SK-N-SH treated with all-trans-retinoic acid at 6 μM for 48 hours (cell line): ENCODE measurements at regions not wholly inside any gene's neighbourhood (a gene's known extent, or its start where the extent isn't known, plus 50 kb on each side); places are given as distances from the start of the nearest gene placed in this dataset.

ENCODE experiments used
- ATAC-seq: fragments of 200-7000 bp; cut with Tn5 transposase; 3 replicates; pipeline ENCODE4 v1.9.1; 2020; ENCODE audit warnings: mild to moderate bottlenecking, moderate library complexity
- ARNTL ChIP-seq: fragments of 450-650 bp; formaldehyde crosslinking; IDR thresholded peaks from 2 replicates; pipeline ENCODE4 v1.5.0; 2020; ENCODE audit warnings: low read depth, mild to moderate bottlenecking, moderate library complexity, borderline replicate concordance
- BACH2 ChIP-seq: fragments of 250-450 bp; sonication (Bioruptor Pico); IDR thresholded peaks from 2 replicates; pipeline ENCODE4 v1.9.0; 2021; ENCODE audit warnings: mild to moderate bottlenecking, borderline replicate concordance
- CSDC2 ChIP-seq: fragments of 250-450 bp; sonication (Bioruptor Pico); IDR thresholded peaks from 2 replicates; pipeline ENCODE4 v1.5.0; 2020; ENCODE audit warnings: mild to moderate bottlenecking, moderate library complexity
- ESRRG ChIP-seq: fragments of 250-450 bp; sonication (Bioruptor Pico); IDR thresholded peaks from 2 replicates; pipeline ENCODE4 v1.6.1; 2021; ENCODE audit warnings: mild to moderate bottlenecking
- GLIS3 ChIP-seq: fragments of 250-450 bp; sonication (Bioruptor Pico); IDR thresholded peaks from 2 replicates; pipeline ENCODE4 v1.5.0; 2020; ENCODE audit warnings: mild to moderate bottlenecking, moderate library complexity
- ISL1 ChIP-seq: fragments of 250-450 bp; sonication (Bioruptor Pico); IDR thresholded peaks from 2 replicates; pipeline ENCODE4 v2.1.2; 2022; ENCODE audit warnings: mild to moderate bottlenecking, moderate library complexity
- OSR1 ChIP-seq: fragments of 250-450 bp; sonication (Bioruptor Pico); IDR thresholded peaks from 2 replicates; pipeline ENCODE4 v1.8.0; 2022; ENCODE audit warnings: moderate library complexity, mild to moderate bottlenecking, inconsistent platforms
- PPARA ChIP-seq: fragments of 250-450 bp; sonication (Bioruptor Pico); IDR thresholded peaks from 2 replicates; pipeline ENCODE4 v1.5.0; 2020; ENCODE audit warnings: mild to moderate bottlenecking, borderline replicate concordance
- RARB ChIP-seq: fragments of 250-450 bp; sonication (Bioruptor Pico); IDR thresholded peaks from 2 replicates; pipeline ENCODE4 v1.8.0; 2021; ENCODE audit warnings: mild to moderate bottlenecking, moderate library complexity
- SNAI2 ChIP-seq: fragments of 250-450 bp; sonication (Bioruptor Pico); IDR thresholded peaks from 2 replicates; pipeline ENCODE4 v1.5.0; 2020; ENCODE audit warnings: mild to moderate bottlenecking, moderate library complexity
- TCF4 ChIP-seq: fragments of 250-450 bp; sonication (Bioruptor Pico); IDR thresholded peaks from 2 replicates; pipeline ENCODE4 v1.8.0; 2021; ENCODE audit warnings: mild to moderate bottlenecking, moderate library complexity, borderline replicate concordance
- TOX ChIP-seq: fragments of 250-450 bp; sonication (Bioruptor Pico); IDR thresholded peaks from 2 replicates; pipeline ENCODE4 v1.8.0; 2021; ENCODE audit warnings: mild to moderate bottlenecking, moderate library complexity, borderline replicate concordance
- ZFP3 ChIP-seq: fragments of 250-450 bp; sonication (Bioruptor Pico); IDR thresholded peaks from 2 replicates; pipeline ENCODE4 v1.5.0; 2020; ENCODE audit warnings: mild to moderate bottlenecking, moderate library complexity
- ZFP30 ChIP-seq: fragments of 450-650 bp; formaldehyde crosslinking; IDR thresholded peaks from 2 replicates; pipeline ENCODE4 v1.5.0; 2022; ENCODE audit warnings: mild to moderate bottlenecking, moderate library complexity
- ZNF565 ChIP-seq: fragments of 450-650 bp; formaldehyde crosslinking; conservative IDR thresholded peaks from 2 replicates; pipeline ENCODE4 v1.5.0; 2020; ENCODE audit warnings: low read depth, mild to moderate bottlenecking, moderate library complexity
- ZNF70 ChIP-seq: fragments of 450-650 bp; formaldehyde crosslinking; IDR thresholded peaks from 2 replicates; pipeline ENCODE4 v1.5.0; 2020; ENCODE audit warnings: mild to moderate bottlenecking, moderate library complexity
- ZNF8 ChIP-seq: fragments of 450-650 bp; formaldehyde crosslinking; IDR thresholded peaks from 2 replicates; pipeline ENCODE4 v1.5.0; 2020; ENCODE audit warnings: mild to moderate bottlenecking, moderate library complexity
- TF ChIP-seq, protein P1 (sequence below): fragments of 250-450 bp; sonication (Bioruptor Pico); IDR thresholded peaks from 2 replicates; pipeline ENCODE4 v1.5.1; 2021; ENCODE audit warnings: mild to moderate bottlenecking, moderate library complexity
- TF ChIP-seq, protein P2 (sequence below): fragments of 250-450 bp; sonication (Bioruptor Pico); IDR thresholded peaks from 2 replicates; pipeline ENCODE4 v1.8.0; 2020; ENCODE audit warnings: mild to moderate bottlenecking, moderate library complexity, borderline replicate concordance
- TF ChIP-seq, protein P3 (sequence below): fragments of 250-450 bp; sonication (Bioruptor Pico); IDR thresholded peaks from 2 replicates; pipeline ENCODE4 v1.5.1; 2020; ENCODE audit warnings: low read depth, mild to moderate bottlenecking, moderate library complexity
- TF ChIP-seq, protein P4 (sequence below): fragments of 250-450 bp; sonication (Bioruptor Pico); IDR thresholded peaks from 2 replicates; pipeline ENCODE4 v1.8.0; 2021; ENCODE audit warnings: low read depth, mild to moderate bottlenecking, moderate library complexity, borderline replicate concordance

DNA sequence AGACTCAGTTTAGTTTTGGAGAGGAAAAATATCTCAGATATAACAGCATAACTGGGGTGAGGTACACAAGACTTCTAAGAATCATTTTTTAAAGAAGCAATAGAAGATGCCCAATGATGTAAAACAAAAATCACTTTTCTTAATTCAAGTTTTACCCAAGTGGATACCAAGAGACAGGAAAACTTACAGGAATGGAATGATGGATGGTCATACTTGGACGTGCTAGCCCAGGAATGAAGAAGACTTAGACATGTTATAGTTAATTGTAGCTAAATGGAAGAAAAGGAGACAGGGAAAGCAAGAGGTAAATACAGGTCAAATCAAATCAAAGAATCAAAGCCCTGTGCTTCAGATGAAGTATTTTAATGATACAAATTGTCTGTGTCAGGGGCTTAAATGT is 312.7 kb upstream of the KCNJ16 start:
- TF ChIP-seq ZFP30 (CRISPR knock-in tag): no peak
- TF ChIP-seq ZFP3 (CRISPR knock-in tag): no peak
- TF ChIP-seq, protein P1, sequence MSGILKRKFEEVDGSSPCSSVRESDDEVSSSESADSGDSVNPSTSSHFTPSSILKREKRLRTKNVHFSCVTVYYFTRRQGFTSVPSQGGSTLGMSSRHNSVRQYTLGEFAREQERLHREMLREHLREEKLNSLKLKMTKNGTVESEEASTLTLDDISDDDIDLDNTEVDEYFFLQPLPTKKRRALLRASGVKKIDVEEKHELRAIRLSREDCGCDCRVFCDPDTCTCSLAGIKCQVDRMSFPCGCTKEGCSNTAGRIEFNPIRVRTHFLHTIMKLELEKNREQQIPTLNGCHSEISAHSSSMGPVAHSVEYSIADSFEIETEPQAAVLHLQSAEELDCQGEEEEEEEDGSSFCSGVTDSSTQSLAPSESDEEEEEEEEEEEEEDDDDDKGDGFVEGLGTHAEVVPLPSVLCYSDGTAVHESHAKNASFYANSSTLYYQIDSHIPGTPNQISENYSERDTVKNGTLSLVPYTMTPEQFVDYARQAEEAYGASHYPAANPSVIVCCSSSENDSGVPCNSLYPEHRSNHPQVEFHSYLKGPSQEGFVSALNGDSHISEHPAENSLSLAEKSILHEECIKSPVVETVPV (CRISPR knock-in tag): no peak
- TF ChIP-seq, protein P2, sequence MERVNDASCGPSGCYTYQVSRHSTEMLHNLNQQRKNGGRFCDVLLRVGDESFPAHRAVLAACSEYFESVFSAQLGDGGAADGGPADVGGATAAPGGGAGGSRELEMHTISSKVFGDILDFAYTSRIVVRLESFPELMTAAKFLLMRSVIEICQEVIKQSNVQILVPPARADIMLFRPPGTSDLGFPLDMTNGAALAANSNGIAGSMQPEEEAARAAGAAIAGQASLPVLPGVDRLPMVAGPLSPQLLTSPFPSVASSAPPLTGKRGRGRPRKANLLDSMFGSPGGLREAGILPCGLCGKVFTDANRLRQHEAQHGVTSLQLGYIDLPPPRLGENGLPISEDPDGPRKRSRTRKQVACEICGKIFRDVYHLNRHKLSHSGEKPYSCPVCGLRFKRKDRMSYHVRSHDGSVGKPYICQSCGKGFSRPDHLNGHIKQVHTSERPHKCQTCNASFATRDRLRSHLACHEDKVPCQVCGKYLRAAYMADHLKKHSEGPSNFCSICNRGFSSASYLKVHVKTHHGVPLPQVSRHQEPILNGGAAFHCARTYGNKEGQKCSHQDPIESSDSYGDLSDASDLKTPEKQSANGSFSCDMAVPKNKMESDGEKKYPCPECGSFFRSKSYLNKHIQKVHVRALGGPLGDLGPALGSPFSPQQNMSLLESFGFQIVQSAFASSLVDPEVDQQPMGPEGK (CRISPR knock-in tag): no peak
- TF ChIP-seq, protein P3, sequence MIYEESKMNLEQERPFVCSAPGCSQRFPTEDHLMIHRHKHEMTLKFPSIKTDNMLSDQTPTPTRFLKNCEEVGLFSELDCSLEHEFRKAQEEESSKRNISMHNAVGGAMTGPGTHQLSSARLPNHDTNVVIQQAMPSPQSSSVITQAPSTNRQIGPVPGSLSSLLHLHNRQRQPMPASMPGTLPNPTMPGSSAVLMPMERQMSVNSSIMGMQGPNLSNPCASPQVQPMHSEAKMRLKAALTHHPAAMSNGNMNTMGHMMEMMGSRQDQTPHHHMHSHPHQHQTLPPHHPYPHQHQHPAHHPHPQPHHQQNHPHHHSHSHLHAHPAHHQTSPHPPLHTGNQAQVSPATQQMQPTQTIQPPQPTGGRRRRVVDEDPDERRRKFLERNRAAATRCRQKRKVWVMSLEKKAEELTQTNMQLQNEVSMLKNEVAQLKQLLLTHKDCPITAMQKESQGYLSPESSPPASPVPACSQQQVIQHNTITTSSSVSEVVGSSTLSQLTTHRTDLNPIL: no peak
- TF ChIP-seq ZNF565 (CRISPR knock-in tag): no peak
- no peak for TF ChIP-seq CSDC2 (CRISPR knock-in tag)
- no peak for TF ChIP-seq ZNF8 (CRISPR knock-in tag)
- no peak for TF ChIP-seq GLIS3 (CRISPR knock-in tag)
- no peak for TF ChIP-seq SNAI2 (CRISPR knock-in tag)
- no peak for TF ChIP-seq ZNF70 (CRISPR knock-in tag)
- TF ChIP-seq RARB: no peak
- TF ChIP-seq OSR1 (CRISPR knock-in tag): no peak
- no peak for TF ChIP-seq ARNTL (CRISPR knock-in tag)
- TF ChIP-seq ISL1 (CRISPR knock-in tag): no peak
- peak; percentile 27; the same call in 2 of the 3 replicates for ATAC-seq

DNA sequence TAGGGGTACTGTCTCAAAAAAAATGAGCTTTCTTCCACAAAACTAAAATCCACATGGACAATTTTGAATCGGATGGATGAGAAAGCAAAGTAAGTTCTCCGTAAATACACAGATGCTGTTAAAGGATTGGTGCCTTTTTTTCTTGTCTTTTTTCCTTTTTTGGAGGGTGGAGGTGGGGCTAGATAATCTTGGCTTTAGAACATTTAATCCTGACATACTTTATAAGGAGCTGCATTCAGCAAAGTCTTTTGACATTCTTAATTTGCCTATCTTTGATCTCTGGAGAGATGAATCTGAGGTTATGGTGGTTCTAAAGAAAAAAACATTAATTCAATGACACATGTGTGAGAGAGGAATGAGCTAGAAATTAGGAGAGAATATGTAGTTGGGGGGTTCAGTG is 312.3 kb upstream of the KCNJ16 start:
- TF ChIP-seq ZNF565 (CRISPR knock-in tag) (no peak), RARB (no peak), ZNF8 (CRISPR knock-in tag) (no peak), GLIS3 (CRISPR knock-in tag) (no peak), ZFP30 (CRISPR knock-in tag) (no peak), OSR1 (CRISPR knock-in tag) (no peak), PPARA (CRISPR knock-in tag) (no peak), ISL1 (CRISPR knock-in tag) (no peak), ESRRG (CRISPR knock-in tag) (no peak), ARNTL (CRISPR knock-in tag) (no peak), ZNF70 (CRISPR knock-in tag) (no peak), BACH2 (CRISPR knock-in tag) (no peak), ZFP3 (CRISPR knock-in tag) (no peak)
- TF ChIP-seq, protein P2 (CRISPR knock-in tag): no peak
- ATAC-seq: no peak; the same call in 2 of the 3 replicates

DNA sequence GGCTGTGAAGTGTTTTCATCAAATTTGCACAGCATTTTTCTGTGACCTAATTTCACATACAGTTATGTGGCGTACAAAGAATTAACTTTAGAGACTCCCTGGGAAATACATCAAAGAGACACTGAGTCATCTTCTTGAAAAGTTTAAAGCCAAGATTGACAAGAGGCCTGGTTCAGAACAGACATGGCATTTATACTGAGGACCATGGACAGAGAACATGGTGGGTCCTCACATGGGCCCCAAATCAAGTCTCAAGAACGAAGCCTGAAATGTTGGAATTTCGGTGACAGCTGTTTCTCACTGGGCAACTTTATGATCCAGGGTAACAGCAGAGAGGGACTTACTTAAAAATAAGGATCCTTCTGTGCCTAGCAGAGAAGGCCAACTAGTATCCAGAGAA is 311.5 kb upstream of the KCNJ16 start:
- no peak; the same call in 2 of the 3 replicates for ATAC-seq
- TF ChIP-seq SNAI2 (CRISPR knock-in tag) (no peak), RARB (no peak), TOX (CRISPR knock-in tag) (no peak), ESRRG (CRISPR knock-in tag) (no peak), ZFP3 (CRISPR knock-in tag) (no peak), TCF4 (CRISPR knock-in tag) (no peak), ZNF8 (CRISPR knock-in tag) (no peak), GLIS3 (CRISPR knock-in tag) (no peak)
- TF ChIP-seq, protein P2 (CRISPR knock-in tag): no peak
- TF ChIP-seq, protein P4, sequence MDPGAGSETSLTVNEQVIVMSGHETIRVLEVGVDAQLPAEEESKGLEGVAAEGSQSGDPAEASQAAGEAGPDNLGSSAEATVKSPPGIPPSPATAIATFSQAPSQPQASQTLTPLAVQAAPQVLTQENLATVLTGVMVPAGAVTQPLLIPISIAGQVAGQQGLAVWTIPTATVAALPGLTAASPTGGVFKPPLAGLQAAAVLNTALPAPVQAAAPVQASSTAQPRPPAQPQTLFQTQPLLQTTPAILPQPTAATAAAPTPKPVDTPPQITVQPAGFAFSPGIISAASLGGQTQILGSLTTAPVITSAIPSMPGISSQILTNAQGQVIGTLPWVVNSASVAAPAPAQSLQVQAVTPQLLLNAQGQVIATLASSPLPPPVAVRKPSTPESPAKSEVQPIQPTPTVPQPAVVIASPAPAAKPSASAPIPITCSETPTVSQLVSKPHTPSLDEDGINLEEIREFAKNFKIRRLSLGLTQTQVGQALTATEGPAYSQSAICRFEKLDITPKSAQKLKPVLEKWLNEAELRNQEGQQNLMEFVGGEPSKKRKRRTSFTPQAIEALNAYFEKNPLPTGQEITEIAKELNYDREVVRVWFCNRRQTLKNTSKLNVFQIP (CRISPR knock-in tag): no peak
